NOMO-1 treated with DMSO at 0.1 percent for 48 hours (cell line): ENCODE measurements at regions not wholly inside any gene's neighbourhood (a gene's known extent, or its start where the extent isn't known, plus 50 kb on each side); places are given as distances from the start of the nearest gene placed in this dataset.
"Not testable (repeated sequence)": the region's sequence is repeated elsewhere in the genome, so short reads cannot be mapped to it uniquely, and the experiment has no call there.

Source experiments
- DNase-seq: peaks from one replicate; lab custom pipeline; 2025; ENCODE audit not compliant: unreplicated experiment; lab: John Stamatoyannopoulos, UW

GRCh38 chr13:83498045-83498444, 384.2 kb downstream of the SLITRK1 start:
- DNase-seq: no peak

- no peak for DNase-seq
Measured at GRCh38 chr13:83496501-83496900, 385.8 kb downstream of the SLITRK1 start.

DNA sequence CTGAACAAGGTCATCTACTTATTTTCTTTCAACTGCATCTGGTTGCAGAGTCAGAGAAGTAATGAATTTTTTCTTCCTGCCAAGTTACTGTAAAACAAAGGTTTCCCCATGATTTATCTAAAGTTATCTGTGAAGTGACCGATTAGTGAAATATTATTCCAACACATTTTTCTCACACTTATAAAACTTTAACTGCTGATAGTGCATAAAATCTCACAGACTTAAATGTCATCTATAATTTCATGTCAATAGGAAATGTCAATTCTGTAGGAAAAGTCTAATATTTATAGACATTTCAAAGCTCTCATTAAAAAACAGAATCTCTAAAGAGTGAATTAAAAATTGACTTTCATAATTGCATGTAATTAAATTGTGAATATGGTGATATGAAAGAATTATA, 397.2 kb downstream of the SLITRK1 start:
- DNase-seq: no peak

- DNase-seq: no peak
Measured at GRCh38 chr13:83471011-83471410, 411.3 kb downstream of the SLITRK1 start.

DNA sequence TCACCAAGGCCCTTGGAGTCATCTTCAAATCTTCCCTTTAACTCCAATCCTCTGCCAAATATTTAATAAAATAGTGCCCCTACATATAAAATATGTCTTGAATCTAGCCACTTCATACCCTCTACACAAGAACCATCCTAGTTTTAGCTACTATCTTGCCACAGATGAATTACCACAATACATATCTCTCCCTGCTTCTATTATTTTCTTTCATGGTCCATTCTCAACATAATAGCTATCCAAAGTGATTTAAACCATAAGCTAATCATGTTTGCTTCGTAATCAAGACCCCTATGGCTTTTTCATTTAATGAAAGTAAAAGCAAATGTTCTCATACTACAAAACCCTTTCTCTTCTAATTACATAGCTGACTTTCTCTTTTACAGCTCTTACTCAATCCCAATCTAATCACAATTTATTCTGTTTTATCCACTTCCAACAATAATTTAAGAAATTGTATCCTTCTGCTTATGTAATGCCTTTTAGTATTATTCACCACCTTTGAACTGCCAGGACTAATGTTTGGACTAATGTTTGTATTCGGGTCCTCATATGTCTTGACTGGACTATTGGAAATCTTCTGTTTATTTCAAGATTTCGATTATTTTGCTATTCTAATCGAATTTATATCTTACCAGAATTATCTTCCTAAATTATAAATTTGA, 412.0 kb downstream of the SLITRK1 start:
- DNase-seq: no peak

DNA sequence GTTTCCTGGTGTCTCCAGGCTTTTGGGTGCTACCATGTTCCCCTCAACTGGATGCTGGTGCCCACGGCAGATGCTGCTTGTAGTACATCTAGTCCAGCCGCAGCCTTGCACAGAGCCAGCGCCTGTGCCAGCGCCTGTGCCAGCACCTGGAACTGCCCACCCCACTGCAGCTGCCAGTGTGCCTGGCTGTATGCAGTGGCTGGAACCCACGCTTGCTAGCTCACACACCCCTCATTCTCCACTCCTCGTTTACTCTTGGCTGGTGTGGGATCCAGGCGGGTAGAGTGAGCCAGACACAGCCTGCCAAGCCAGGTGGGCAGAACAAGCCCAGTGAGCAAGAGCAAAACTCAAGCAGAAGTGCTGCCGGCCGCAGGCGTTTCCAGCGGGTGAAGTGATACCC, 428.6 kb downstream of the SLITRK1 start:
- no peak for DNase-seq

DNA sequence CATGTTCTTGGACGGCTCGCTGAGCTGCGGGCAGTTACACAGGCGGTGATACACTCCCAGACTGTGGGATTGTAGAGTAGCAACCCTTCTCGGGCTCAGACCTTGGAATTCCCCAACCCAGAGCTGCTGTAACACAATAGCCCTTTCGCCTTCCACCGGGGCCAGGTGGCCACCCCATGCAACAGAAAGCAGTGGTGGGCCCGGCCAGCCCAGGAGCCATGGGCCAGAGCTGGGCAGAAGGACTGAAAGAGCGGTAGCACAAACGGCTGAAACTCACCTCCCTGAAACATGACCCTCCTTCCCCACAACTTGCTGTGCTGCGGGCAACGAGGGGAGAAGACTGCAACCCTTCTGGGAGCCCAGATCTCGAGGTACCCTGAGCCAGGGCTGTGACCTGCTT, 429.0 kb downstream of the SLITRK1 start:
- DNase-seq: no peak

DNA sequence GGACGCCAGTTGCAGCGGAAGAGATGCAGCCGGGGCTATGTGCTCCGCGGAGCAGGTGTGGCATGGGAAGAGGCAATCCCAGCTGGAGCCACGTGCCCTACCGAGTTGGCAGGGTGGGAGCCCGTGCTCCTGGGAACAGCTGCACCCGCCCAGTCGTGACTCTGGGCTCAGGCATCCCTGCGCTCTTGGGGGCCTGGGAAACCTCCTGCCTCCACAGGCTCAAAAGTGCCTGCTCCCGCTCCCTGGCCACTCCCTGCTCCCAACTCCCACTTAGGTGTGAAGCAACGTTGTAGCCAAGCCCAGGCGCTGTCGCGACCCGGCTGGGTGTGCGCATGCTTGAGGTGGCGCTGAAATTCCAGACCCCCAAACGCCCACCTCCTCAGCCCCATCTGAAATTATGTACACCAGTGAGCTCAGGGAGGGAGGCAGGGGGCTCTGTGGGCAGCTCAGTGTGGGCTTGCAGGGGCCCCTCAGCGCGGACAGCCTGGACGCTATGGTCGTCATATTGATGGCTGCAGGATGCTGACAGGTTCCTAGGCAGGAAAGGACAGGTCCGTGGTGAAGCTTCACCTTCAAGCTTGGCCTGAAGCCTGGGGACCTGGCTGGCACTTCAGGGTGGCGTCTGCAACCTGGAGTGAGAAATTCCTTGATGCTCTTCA, 429.9 kb downstream of the SLITRK1 start:
- DNase-seq: no peak

- no peak for DNase-seq
Measured at GRCh38 chr13:83450591-83450990, 431.7 kb downstream of the SLITRK1 start.

- DNase-seq: no peak
Measured at GRCh38 chr13:83449668-83450395, 432.4 kb downstream of the SLITRK1 start.

GRCh38 chr13:83440465-83440864, 441.8 kb downstream of the SLITRK1 start:
- no peak for DNase-seq

DNA sequence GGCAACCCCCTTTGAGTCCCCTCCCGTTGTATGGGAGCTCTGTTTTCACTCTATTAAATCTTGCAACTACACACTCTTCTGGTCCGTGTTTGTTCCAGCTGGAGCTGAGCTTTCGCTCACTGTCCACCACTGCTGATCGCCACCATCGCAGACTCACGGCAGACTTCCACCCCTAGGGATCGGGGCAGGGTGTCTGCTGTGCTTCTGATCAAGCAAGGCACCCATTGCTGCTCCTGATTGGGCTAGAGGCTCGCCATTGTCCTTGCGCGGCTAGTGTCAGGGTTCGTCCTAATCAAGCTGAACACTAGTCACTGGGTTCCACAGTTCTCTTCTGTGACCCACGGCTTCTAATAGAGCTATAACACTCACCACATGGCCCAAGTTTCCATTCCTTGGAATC, 442.8 kb downstream of the SLITRK1 start:
- not testable (repeated sequence) for DNase-seq

DNA sequence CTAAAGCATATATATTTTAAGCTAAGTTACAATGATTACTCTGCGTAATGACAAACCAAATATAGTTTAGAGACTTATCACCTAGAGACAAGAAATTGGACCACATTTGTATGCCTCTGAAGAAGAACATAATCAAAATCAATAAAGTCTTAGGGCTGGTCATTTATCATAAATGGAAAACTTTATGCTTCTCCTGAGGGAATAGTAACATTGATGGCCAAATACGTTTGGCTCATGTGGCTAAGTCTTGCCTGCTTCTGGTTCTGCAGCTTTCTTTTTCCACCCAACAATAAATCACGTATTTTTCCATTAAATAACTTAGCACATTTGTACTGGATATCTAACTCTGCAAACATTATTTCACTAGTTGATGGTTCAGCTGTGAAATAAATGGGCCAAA, 458.4 kb downstream of the SLITRK1 start:
- DNase-seq: no peak

GRCh38 chr13:83423381-83423780, 458.9 kb downstream of the SLITRK1 start:
- DNase-seq: no peak

- no peak for DNase-seq
Measured at GRCh38 chr13:83414393-83414792, 467.9 kb downstream of the SLITRK1 start.

DNA sequence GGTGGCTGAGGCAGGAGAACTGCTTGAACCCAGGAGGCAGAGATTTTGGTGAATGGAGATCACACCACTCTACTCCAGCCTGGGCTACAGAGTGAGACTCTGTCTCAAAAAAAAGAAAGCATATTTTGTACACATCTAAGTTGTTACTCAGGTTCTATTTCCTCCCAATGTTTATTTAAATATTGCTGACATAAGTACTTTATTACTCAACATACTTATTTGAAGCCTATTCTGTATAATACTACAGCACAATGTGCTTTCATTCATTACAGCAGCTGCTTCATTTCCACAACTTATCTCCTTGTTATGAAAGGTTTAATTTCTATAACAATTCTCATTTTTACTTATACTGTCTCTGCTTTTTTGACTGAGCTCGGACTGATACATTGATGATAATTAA, 495.7 kb downstream of the SLITRK1 start:
- DNase-seq: no peak

DNA sequence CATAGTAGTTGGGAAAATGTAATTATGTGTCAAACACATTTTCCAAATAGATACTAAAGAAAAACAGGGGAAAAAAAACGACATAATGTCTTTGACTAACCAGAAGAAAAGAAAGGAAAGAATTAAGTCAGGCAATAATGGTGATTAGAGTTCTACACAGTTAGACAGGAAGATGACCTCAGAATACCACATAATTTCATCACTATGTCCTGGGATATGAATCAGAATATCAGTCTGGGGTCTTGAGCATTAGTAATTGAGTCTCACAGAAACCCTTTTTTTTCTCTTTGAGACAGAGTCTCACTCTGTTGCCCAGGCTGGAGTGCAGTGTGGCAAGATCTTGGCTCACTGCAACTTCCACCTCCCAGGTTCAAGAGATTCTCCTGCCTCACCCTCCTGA, 503.4 kb downstream of the SLITRK1 start:
- DNase-seq: no peak

- no peak for DNase-seq
Measured at GRCh38 chr13:83377491-83377890, 504.8 kb downstream of the SLITRK1 start.

GRCh38 chr13:83372786-83373185, 509.5 kb downstream of the SLITRK1 start:
- DNase-seq: no peak

DNA sequence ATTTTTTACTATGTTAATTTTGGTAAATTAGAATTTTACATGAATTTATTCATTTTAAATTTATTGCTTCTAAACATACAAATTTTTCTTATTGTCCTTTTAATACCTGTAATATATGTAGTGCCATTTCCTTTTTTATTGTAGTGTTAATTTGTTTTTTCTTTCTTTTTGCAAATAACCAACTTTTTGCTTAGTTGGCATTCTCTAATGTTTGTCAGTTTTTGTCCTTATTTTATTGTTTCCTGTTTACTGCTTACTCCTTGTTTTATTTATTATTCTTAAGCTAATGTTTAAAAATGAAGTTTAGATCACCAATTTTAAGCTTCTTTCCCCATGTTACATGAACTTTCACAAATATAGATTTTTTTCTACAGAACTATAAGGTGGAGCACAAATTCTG, 516.6 kb downstream of the SLITRK1 start:
- DNase-seq: no peak

DNA sequence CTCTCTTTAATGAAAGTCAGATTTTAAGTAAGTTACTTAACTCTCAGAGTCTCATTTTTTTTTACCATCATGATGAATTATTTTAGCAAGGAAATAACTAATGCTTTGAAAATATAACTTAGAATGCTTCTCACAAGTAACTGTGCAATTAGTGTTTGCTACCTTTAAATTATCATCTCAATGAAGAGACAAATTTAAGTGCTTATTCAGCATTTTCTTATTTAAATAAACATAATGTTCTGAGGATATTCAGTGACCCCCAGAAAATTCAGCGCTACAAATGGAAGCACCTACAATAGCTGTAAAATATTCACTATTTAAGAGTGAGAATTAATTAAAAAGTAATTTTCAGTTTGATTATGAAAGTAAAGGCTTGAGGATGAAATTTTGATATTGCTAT, 527.2 kb downstream of the SLITRK1 start:
- no peak for DNase-seq

DNA sequence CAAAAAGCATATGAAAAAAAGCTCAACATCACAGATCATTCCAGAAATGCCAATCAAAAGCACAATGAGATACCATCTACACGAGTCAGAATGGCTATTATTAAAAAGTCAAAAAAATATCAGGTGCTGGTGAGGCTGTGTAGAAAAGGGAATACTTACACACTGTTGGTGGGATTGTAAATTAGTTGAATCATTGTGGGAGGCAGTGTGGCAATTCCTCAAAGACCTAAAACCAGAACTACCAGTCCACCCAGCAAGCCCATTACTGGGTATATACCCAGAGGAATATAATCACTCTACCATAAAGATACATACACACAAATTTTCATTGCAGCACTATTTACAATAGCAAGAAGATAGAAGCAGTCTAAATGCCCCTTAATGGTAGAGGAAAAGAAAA, 529.9 kb downstream of the SLITRK1 start:
- no peak for DNase-seq
